DND-41 (cell line): ENCODE measurements at regions not wholly inside any gene's neighbourhood (a gene's known extent, or its start where the extent isn't known, plus 50 kb on each side); places are given as distances from the start of the nearest gene placed in this dataset.

Source experiments
- ATAC-seq: fragments of 200-7000 bp; cut with Tn5 transposase; 3 replicates; pipeline ENCODE4 v1.9.1; 2021; ENCODE audit warnings: low read depth; ENCODE audit not compliant: insufficient read depth
- DNase-seq: peaks from one replicate; pipeline ENCODE4 v3.0.0-alpha.2; 2020
- H2AFZ ChIP-seq: 2 replicates; pipeline ENCODE4 v1.6.0; 2012; ENCODE audit warnings: low read depth, low read length
- H3K27ac ChIP-seq: 2 replicates; pipeline ENCODE4 v1.5.1; 2012; ENCODE audit warnings: low read length, inconsistent platforms
- H3K27me3 ChIP-seq: fragments of 200-600 bp; sonication (generic); 2 replicates; pipeline ENCODE4 v1.6.0; 2012; ENCODE audit warnings: low read length, mild to moderate bottlenecking, inconsistent platforms; ENCODE audit not compliant: insufficient read depth, poor library complexity
- H3K36me3 ChIP-seq: 2 replicates; pipeline ENCODE4 v1.5.1; 2012; ENCODE audit warnings: low read length, inconsistent platforms; ENCODE audit not compliant: insufficient read depth
- H3K4me1 ChIP-seq: 2 replicates; pipeline ENCODE4 v1.5.1; 2012; ENCODE audit warnings: mild to moderate bottlenecking, low read length; ENCODE audit not compliant: insufficient read depth
- H3K4me2 ChIP-seq: 2 replicates; pipeline ENCODE4 v1.6.0; 2012; ENCODE audit warnings: mild to moderate bottlenecking, moderate library complexity, low read length, inconsistent platforms; ENCODE audit not compliant: insufficient read depth
- H3K4me3 ChIP-seq, 2 experiments: fragments of 200-600 bp in 1 of 2; shearing (Covaris generic) in 1 of 2; 2 replicates each; pipeline ENCODE4 v1.5.1; 2012 to 2016; ENCODE audit warnings: inconsistent platforms in 2 of 2, low read length in 2 of 2, mild to moderate bottlenecking in 2 of 2, low read depth in 1 of 2, moderate library complexity in 1 of 2
- H3K79me2 ChIP-seq: 2 replicates; pipeline ENCODE4 v1.6.0; 2012; ENCODE audit warnings: low read length, inconsistent platforms; ENCODE audit not compliant: insufficient read depth
- H3K9ac ChIP-seq: 2 replicates; pipeline ENCODE4 v1.6.0; 2012; ENCODE audit warnings: low read depth, mild to moderate bottlenecking, inconsistent platforms, low read length, moderate library complexity
- H3K9me3 ChIP-seq: 2 replicates; pipeline ENCODE4 v1.5.1; 2012; ENCODE audit warnings: low read length, moderate library complexity, mild to moderate bottlenecking, inconsistent platforms; ENCODE audit not compliant: insufficient read depth, severe bottlenecking
- H4K20me1 ChIP-seq: 2 replicates; pipeline ENCODE4 v1.6.0; 2012; ENCODE audit warnings: low read length; ENCODE audit not compliant: insufficient read depth
- EZH2 ChIP-seq: IDR thresholded peaks from 3 replicates; pipeline ENCODE4 v1.6.1; 2012; ENCODE audit warnings: borderline replicate concordance, low read depth, mild to moderate bottlenecking, moderate library complexity, low read length, inconsistent platforms; ENCODE audit not compliant: severe bottlenecking
- TF ChIP-seq, protein P1 (sequence below): IDR thresholded peaks from 2 replicates; pipeline ENCODE4 v1.5.1; 2012; ENCODE audit warnings: borderline replicate concordance, low read length, moderate library complexity, mild to moderate bottlenecking; ENCODE audit not compliant: poor library complexity, severe bottlenecking; ENCODE audit errors: extremely low read depth

DNA sequence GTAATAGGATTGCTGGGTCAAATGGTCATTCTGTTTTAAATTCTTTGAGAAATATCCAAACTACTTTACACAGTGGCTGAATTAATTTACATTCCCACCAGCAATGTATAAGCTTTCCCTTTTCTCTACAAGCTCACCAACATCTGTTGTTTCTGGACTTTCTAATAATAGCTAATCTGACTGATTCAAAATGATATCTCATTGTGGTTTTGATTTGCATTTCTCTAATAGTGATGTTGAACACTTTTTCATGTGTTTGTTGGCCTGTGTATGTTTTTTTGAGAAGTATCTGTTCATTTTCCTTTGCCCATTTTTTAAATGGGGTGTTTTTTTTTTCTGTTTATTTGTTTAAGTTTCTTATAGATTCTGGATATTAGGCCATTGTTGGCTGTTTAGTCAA is 659.0 kb upstream of the GNPDA2 start:
- Histone ChIP-seq H3K4me3 (no peak overlapping the region), H2AFZ (no peak overlapping the region), H3K9ac (no peak overlapping the region), H3K4me1 (no peaks in the 10 kb centered on the region), H3K4me2 (no peak overlapping the region), H4K20me1 (no peaks in the 10 kb centered on the region), H3K36me3 (no peaks in the 10 kb centered on the region), H3K9me3 (no peaks in the 10 kb centered on the region), H3K79me2 (no peaks in the 10 kb centered on the region), H3K27ac (no peak overlapping the region), H3K27me3 (no peaks in the 10 kb centered on the region)
- TF ChIP-seq, protein P1, sequence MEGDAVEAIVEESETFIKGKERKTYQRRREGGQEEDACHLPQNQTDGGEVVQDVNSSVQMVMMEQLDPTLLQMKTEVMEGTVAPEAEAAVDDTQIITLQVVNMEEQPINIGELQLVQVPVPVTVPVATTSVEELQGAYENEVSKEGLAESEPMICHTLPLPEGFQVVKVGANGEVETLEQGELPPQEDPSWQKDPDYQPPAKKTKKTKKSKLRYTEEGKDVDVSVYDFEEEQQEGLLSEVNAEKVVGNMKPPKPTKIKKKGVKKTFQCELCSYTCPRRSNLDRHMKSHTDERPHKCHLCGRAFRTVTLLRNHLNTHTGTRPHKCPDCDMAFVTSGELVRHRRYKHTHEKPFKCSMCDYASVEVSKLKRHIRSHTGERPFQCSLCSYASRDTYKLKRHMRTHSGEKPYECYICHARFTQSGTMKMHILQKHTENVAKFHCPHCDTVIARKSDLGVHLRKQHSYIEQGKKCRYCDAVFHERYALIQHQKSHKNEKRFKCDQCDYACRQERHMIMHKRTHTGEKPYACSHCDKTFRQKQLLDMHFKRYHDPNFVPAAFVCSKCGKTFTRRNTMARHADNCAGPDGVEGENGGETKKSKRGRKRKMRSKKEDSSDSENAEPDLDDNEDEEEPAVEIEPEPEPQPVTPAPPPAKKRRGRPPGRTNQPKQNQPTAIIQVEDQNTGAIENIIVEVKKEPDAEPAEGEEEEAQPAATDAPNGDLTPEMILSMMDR, result no peak
- TF ChIP-seq EZH2, result no peak
- DNase-seq, result no peak
- ATAC-seq, result no peak

DNA sequence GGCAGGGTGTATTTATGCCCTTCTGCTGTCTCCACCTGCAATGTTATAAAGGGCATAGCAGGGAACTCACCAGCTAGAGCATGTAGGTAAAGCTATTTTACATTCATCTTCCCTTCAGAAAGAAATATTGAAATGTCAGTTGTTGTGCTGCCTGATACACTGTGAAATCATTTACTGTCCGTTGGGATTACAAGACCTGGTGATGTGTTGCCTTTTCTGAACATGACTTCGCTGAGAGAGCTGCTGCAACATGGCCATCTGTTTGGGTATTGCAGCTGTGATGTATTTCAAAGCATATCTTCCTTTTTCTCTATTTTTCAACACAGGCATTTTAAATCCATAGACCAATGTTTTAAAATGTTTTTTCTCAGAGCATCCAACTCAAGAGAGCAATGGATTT is 644.1 kb upstream of the GNPDA2 start:
- Histone ChIP-seq H3K36me3 (no peaks in the 10 kb centered on the region), H3K9ac (no peak overlapping the region), H3K27me3 (no peaks in the 10 kb centered on the region), H3K9me3 (no peaks in the 10 kb centered on the region), H3K79me2 (no peaks in the 10 kb centered on the region), H3K27ac (no peak overlapping the region), H4K20me1 (no peaks in the 10 kb centered on the region), H3K4me1 (no peaks in the 10 kb centered on the region), H3K4me2 (no peak overlapping the region), H2AFZ (no peak overlapping the region), H3K4me3 (no peak overlapping the region)
- no peak for TF ChIP-seq EZH2
- TF ChIP-seq, protein P1, result no peak
- ATAC-seq, result no peak
- no peak for DNase-seq

DNA sequence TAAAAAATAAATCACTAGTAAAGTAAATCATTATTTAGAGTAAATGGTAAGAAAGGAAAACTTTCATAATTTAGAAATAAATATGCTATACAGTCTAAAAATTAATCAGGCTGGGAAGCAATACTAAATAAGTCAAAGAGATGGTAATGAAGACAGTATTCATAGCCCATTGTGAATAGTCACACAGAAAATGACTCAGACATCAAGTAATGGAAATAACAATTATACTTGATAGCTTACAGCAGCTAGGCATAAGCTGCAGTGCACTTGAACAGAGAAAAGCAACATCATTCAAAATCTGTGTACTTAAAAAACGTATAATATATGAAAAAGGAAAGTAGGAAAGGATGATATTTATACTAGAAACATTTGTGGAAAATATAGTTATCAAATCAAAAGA is 642.5 kb upstream of the GNPDA2 start:
- no peak for ATAC-seq
- no peaks in the 10 kb centered on the region for H3K36me3 ChIP-seq
- H3K9ac ChIP-seq, result no peak overlapping the region
- H3K4me3 ChIP-seq, result no peak overlapping the region
- H3K27me3 ChIP-seq, result no peaks in the 10 kb centered on the region
- no peak overlapping the region for H2AFZ ChIP-seq
- no peak for DNase-seq
- no peaks in the 10 kb centered on the region for H3K4me1 ChIP-seq
- H3K4me2 ChIP-seq, result no peak overlapping the region
- H3K27ac ChIP-seq, result no peak overlapping the region
- no peaks in the 10 kb centered on the region for H3K79me2 ChIP-seq
- TF ChIP-seq, protein P1, result no peak
- TF ChIP-seq EZH2, result no peak
- no peaks in the 10 kb centered on the region for H4K20me1 ChIP-seq
- H3K9me3 ChIP-seq, result no peaks in the 10 kb centered on the region

DNA sequence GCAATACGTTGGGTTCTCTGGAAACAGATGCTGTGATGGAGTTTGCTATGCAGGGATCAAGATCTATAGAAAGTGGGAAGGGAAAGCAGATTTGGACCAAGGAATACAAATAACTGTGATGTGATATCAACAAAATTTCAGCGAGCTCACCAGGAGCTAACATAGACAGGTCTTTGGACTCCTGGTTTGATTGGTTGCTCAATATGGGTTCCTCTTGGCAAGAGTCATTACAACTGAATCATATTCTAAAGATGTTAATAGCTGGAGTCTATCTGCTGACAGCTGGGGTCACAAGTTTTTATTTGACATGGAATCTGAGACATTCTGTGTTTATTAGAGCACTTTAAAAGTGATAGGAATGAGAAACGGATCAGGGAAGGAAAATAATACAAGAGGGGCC is 637.6 kb upstream of the GNPDA2 start:
- DNase-seq (no peak), ATAC-seq (no peak)
- no peaks in the 10 kb centered on the region for H3K9me3 ChIP-seq
- no peak overlapping the region for H2AFZ ChIP-seq
- H3K27ac ChIP-seq, result no peak overlapping the region
- H3K4me2 ChIP-seq, result no peak overlapping the region
- no peaks in the 10 kb centered on the region for H4K20me1 ChIP-seq
- no peaks in the 10 kb centered on the region for H3K36me3 ChIP-seq
- H3K4me1 ChIP-seq, result no peaks in the 10 kb centered on the region
- no peak overlapping the region for H3K4me3 ChIP-seq
- H3K79me2 ChIP-seq, result no peaks in the 10 kb centered on the region
- H3K9ac ChIP-seq, result no peak overlapping the region
- H3K27me3 ChIP-seq, result no peaks in the 10 kb centered on the region
- TF ChIP-seq, protein P1, result no peak
- TF ChIP-seq EZH2, result no peak
